HCT116 (cell line): ENCODE measurements at regions not wholly inside any gene's neighbourhood (a gene's known extent, or its start where the extent isn't known, plus 50 kb on each side); places are given as distances from the start of the nearest gene placed in this dataset.

Source experiments
- CEBPB ChIP-seq: IDR thresholded peaks from 2 replicates; pipeline ENCODE4 v1.6.1; 2012; ENCODE audit warnings: low read depth
- CTCF ChIP-seq, 3 experiments: fragments of 200-600 bp in 1 of 3; sonication (generic) in 1 of 3; IDR thresholded peaks in 2 of 3; conservative IDR thresholded peaks in 1 of 3; 2 replicates each; pipeline ENCODE4 v1.5.1; 2012 to 2017; ENCODE audit warnings: low read depth in 2 of 3, low read length in 2 of 3, antibody characterized with exemption in 1 of 3, borderline replicate concordance in 1 of 3, control low read depth in 1 of 3, mild to moderate bottlenecking in 1 of 3, mixed read lengths in 1 of 3, mixed run types in 1 of 3, moderate library complexity in 1 of 3; ENCODE audit not compliant: insufficient read depth in 1 of 3
- EZH2 ChIP-seq: fragments of 200-600 bp; sonication (generic); IDR thresholded peaks from 2 replicates; pipeline ENCODE4 v1.6.1; 2017; ENCODE audit warnings: antibody characterized with exemption, mixed run types
- EZH2phosphoT487 ChIP-seq: fragments of 200-600 bp; IDR thresholded peaks from 2 replicates; pipeline ENCODE4 v1.6.1; 2018; ENCODE audit warnings: antibody characterized with exemption, borderline replicate concordance
- POLR2A ChIP-seq: IDR thresholded peaks from 2 replicates; pipeline ENCODE4 v1.7.0; 2011; ENCODE audit warnings: borderline replicate concordance; ENCODE audit not compliant: insufficient read depth, insufficient read length; ENCODE audit errors: extremely low read depth
- RAD21 ChIP-seq: IDR thresholded peaks from 2 replicates; pipeline ENCODE4 v1.6.1; 2012; ENCODE audit warnings: low read depth, mild to moderate bottlenecking
- REST ChIP-seq: IDR thresholded peaks from 2 replicates; pipeline ENCODE4 v1.6.1; 2012; ENCODE audit warnings: low read depth
- SP1 ChIP-seq: IDR thresholded peaks from 2 replicates; pipeline ENCODE4 v1.6.1; 2012; ENCODE audit warnings: low read depth
- TCF7L2 ChIP-seq: IDR thresholded peaks from 2 replicates; pipeline ENCODE4 v1.7.0; 2011; ENCODE audit warnings: borderline replicate concordance, inconsistent platforms; ENCODE audit not compliant: insufficient read depth, insufficient read length; ENCODE audit errors: extremely low read depth
- YY1 ChIP-seq: IDR thresholded peaks from 2 replicates; pipeline ENCODE4 v1.6.1; 2011; ENCODE audit warnings: low read length, low read depth, moderate library complexity, mild to moderate bottlenecking; ENCODE audit not compliant: insufficient replicate concordance; ENCODE audit errors: extremely low read depth
- ZNF274 ChIP-seq: fragments of 200-500 bp; sonication (Bioruptor generic); IDR thresholded peaks from 2 replicates; pipeline ENCODE4 v1.6.1; 2014; ENCODE audit warnings: mild to moderate bottlenecking, low read depth, low read length, inconsistent platforms

- TF ChIP-seq POLR2A: no peak
- no peak for TF ChIP-seq SP1
- TF ChIP-seq CTCF (IDR thresholded peaks at IDR 0.05 in 2 of 3, conservative IDR thresholded peaks at IDR 0.05 in 1 of 3; ENCODE audit: borderline replicate concordance in 1 of 3, insufficient read depth in 1 of 3, low read depth in 2 of 3, low read length in 2 of 3): no peak
- no peak for TF ChIP-seq ZNF274
- TF ChIP-seq REST: no peak
- TF ChIP-seq RAD21: no peak
- TF ChIP-seq YY1: no peak
- no peak for TF ChIP-seq TCF7L2
- TF ChIP-seq EZH2: no peak
- no peak for TF ChIP-seq CEBPB
- no peak for TF ChIP-seq EZH2phosphoT487
Observed at GRCh38 chr18:55847960-55848359, 260.0 kb upstream of the TCF4 start.
